Lower leg skin (tissue), 4 donors: ENCODE measurements at regions not wholly inside any gene's neighbourhood (a gene's known extent, or its start where the extent isn't known, plus 50 kb on each side); places are given as distances from the start of the nearest gene placed in this dataset.

Experiments
- DNase-seq, 2 donors: peaks; one replicate each; pipeline ENCODE4 v3.0.0-alpha.2; 2019; ENCODE audit warnings: low spot score in 2 of 2
- H3K4me3 ChIP-seq: fragments of 200-600 bp; sonication (generic); 2 replicates; pipeline ENCODE4 v1.5.1; 2017; ENCODE audit warnings: mild to moderate bottlenecking, low read depth; ENCODE audit not compliant: poor library complexity, severe bottlenecking
- POLR2A ChIP-seq, 2 donors: fragments of 450-650 bp; IDR thresholded peaks; one replicate each; pipeline ENCODE4 v1.6.1; 2016 to 2017; ENCODE audit warnings: antibody characterized with exemption in 2 of 2, mild to moderate bottlenecking in 1 of 2, moderate library complexity in 1 of 2
- WGBS, 2 donors: methylation state at CpG; one replicate each; pipeline ENCODE4 v1.1.5; 2018; 5-methylcytosine and 5-hydroxymethylcytosine counted together
- intact Hi-C: fragments of 100-400 bp; cut with DNase I; formaldehyde crosslinking; loops from one replicate; pipeline ENCODE4 v1.15.0; 2023; ENCODE audit warnings: low total_unique reads
- TF ChIP-seq, protein P1 (sequence below), 3 donors: fragments of 450-650 bp; IDR thresholded peaks; one replicate each; pipeline ENCODE4 v1.5.1; 2016; ENCODE audit warnings: antibody characterized with exemption in 3 of 3, mild to moderate bottlenecking in 3 of 3, moderate library complexity in 2 of 3

DNA sequence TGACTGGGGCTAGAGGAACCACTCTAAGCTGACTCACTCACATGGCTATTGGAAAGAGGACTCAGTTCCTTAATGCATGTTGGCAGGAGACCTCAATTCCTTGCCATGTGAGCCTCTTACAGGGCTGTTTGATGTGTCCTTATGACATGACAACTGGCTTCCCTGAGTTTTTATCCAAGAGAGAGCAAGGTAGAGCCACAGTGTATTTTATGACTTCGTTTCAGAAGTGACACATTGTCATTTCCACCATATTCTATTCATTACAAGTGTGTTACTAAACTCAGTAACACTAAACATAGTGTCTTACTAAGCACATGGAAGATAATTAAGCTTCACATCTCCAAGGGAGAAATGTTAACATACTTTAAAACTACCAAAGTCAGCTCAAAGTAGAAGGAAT, 98.2 kb downstream of the ZNF777 start:
- intact Hi-C loops = no loop called here
- DNase-seq = no peak
- whole genome bisulfite sequencing, 2 donors = 5 to 36% methylated on average over 1 of the region's 1 CpG
- TF ChIP-seq POLR2A (IDR thresholded peaks at IDR 0.05) = no peak
- TF ChIP-seq, protein P1, sequence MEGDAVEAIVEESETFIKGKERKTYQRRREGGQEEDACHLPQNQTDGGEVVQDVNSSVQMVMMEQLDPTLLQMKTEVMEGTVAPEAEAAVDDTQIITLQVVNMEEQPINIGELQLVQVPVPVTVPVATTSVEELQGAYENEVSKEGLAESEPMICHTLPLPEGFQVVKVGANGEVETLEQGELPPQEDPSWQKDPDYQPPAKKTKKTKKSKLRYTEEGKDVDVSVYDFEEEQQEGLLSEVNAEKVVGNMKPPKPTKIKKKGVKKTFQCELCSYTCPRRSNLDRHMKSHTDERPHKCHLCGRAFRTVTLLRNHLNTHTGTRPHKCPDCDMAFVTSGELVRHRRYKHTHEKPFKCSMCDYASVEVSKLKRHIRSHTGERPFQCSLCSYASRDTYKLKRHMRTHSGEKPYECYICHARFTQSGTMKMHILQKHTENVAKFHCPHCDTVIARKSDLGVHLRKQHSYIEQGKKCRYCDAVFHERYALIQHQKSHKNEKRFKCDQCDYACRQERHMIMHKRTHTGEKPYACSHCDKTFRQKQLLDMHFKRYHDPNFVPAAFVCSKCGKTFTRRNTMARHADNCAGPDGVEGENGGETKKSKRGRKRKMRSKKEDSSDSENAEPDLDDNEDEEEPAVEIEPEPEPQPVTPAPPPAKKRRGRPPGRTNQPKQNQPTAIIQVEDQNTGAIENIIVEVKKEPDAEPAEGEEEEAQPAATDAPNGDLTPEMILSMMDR (IDR thresholded peaks at IDR 0.05) = no peak
- H3K4me3 ChIP-seq = no peak overlapping the region

DNA sequence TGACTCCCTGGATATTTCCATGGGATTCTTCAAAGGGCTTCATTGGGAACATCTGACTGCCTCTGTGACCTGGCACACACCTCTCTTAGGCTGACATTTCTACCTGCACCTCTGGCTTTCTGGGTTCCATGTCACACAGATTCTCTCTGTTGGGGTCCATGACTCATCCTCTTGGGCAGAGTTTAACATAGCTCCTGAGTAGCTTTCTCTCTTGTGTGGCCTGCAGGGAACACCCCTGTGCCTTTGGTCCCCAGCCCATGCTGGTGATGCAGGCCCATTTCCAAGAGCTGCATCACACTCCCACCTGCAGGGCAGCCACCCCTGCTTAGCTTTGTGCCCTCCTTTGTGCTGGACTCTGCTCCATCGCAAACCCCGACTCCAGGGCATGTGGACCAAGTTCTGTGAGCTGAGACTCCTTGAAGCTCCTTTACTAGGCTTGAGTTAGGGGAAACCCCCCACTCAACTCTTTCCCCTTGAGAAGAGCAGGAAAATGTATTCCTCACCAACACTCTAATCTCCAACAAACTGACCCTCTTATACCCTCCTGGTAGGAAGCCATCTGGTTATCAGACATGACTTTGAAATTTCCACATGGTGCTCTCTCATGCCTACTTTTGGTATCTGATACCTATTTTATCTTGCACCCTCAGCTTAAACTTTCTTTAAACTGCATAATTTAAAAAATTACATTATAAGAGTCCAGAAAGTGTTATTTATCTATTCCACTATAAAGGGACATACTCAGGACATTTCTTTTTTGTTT, 93.3 kb downstream of the ZNF777 start:
- no peak overlapping the region for H3K4me3 ChIP-seq
- no peak for DNase-seq
- intact Hi-C loops = no loop called here
- 86 to 93% methylated on average over 2 of the region's 2 CpGs for WGBS, 2 donors
- TF ChIP-seq, protein P1 (IDR thresholded peaks at IDR 0.05) = no peak
- no peak for TF ChIP-seq POLR2A (IDR thresholded peaks at IDR 0.05)

DNA sequence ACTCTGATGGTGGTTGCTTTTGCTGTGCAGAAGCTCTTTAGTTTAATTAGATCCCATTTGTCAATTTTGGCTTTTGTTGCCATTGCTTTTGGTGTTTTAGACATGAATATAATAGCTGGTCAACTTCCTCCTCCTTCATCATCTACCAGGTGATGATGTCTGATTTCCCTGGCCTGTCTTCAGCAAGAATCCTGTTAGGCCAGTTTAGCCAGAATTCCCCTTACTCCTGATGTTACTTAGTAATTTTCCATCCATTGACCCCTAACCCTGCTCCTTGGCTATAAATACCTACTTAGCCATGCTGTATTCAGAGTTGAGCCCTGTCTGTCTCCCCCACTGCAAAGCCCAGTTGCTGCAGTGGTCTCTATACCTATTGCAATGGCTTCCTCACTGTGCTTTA, 91.4 kb downstream of the ZNF777 start:
- DNase-seq = no peak
- H3K4me3 ChIP-seq = no peak overlapping the region
- intact Hi-C loops = no loop called here
- TF ChIP-seq POLR2A (IDR thresholded peaks at IDR 0.05) = no peak
- TF ChIP-seq, protein P1 (IDR thresholded peaks at IDR 0.05) = no peak

DNA sequence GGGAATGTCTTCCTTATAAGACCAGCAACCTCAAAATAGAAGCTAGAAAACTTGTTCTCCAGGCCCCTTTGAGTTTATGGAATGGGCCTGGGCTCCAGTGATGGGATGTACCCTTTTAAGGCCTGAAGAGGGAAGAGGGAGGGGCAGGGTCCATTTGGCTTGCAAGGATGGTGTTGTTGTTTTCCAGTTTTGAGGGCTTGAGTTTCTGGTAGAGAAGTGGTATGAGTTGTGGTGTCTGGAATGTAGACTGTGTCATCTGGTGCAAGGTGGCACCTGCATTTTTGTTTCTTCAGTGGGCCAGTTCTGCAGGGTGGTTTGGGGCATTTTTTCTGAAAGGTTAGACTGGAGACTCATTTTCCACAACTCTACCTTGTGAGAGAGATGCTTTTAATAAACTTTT, 90.1 kb downstream of the ZNF777 start:
- intact Hi-C loops = no loop called here
- H3K4me3 ChIP-seq = no peak overlapping the region
- DNase-seq = no peak
- no peak for TF ChIP-seq POLR2A (IDR thresholded peaks at IDR 0.05)
- TF ChIP-seq, protein P1 (IDR thresholded peaks at IDR 0.05) = no peak

DNA sequence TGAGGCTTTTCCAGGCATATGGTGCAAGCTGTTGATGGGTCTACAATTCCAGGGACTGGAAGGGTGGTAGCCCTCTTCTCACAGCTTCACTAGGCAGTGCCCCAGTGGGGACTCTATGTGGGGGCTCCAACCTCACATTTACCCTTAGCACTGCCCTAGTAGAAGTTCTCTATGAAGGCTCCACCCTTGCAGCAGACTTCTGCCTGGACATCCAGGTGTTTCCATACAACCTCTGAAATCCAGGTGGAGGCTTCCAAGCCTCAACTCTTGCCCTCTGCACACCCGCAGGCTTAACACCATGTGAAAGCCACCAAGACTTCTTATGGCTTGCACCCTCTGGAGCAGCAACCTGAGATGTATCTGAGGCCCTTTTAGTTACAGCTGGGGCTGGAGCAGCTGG, 87.8 kb downstream of the ZNF777 start:
- intact Hi-C loops = no loop called here
- no peak for TF ChIP-seq POLR2A (IDR thresholded peaks at IDR 0.05)
- TF ChIP-seq, protein P1 (IDR thresholded peaks at IDR 0.05) = no peak
- no peak overlapping the region for H3K4me3 ChIP-seq
- 70 to 86% methylated on average over 1 of the region's 1 CpG for WGBS, 2 donors
- DNase-seq = no peak
